Pancreas (tissue), 10 donors: ENCODE measurements at regions not wholly inside any gene's neighbourhood (a gene's known extent, or its start where the extent isn't known, plus 50 kb on each side); places are given as distances from the start of the nearest gene placed in this dataset.

ENCODE experiments used
- ATAC-seq, 4 donors: fragments of 200-7000 bp; cut with Tn5 transposase; one replicate each; pipeline versions ENCODE4 v1.8.0 to v1.9.1; 2020; ENCODE audit warnings: mild to moderate bottlenecking in 4 of 4, moderate library complexity in 4 of 4
- DNase-seq, 6 donors: peaks; one replicate each; pipeline ENCODE4 v3.0.0-alpha.2; 2020
- FAIRE-seq: peaks from 2 replicates; lab custom pipeline; 2012; peaks lifted over from hg19 to GRCh38; lab: Jason Lieb, UNC
- H3K27ac ChIP-seq, 4 donors: fragments of 200-600 bp; sonication (generic); 1 replicate in 3 of 4; 2 replicates in 1 of 4; pipeline versions ENCODE4 v1.5.0 to v1.8.0; 2020
- H3K27me3 ChIP-seq, 4 donors: fragments of 200-600 bp; one replicate each; pipeline ENCODE4 v1.8.0; 2021
- H3K36me3 ChIP-seq, 3 donors: fragments of 200-600 bp; sonication (generic) in 1 of 3; one replicate each; pipeline versions ENCODE4 v1.5.0 to v1.8.0; 2020 to 2021
- H3K4me1 ChIP-seq, 3 donors: fragments of 200-600 bp; one replicate each; pipeline ENCODE4 v1.8.0; 2021
- H3K4me3 ChIP-seq, 4 donors: fragments of 200-600 bp; sonication (generic) in 2 of 4; one replicate each; pipeline versions ENCODE4 v1.5.0 to v1.8.0; 2020 to 2021
- H3K9me3 ChIP-seq, 4 donors: fragments of 200-600 bp; one replicate each; pipeline ENCODE4 v1.8.0; 2021
- WGBS, 2 donors: extraction: QIAGEN DNeasy Blood & Tissue Kit; methylation state at CpG; one replicate each; pipeline ENCODE4 v1.1.7; 2013; 5-methylcytosine and 5-hydroxymethylcytosine counted together
- intact Hi-C, 3 donors: fragments of 100-400 bp; cut with DNase I; formaldehyde crosslinking; loops; one replicate each; pipeline versions ENCODE4 v1.11.1 to v1.14.2; 2022
- TF ChIP-seq, protein P1 (sequence below), 4 donors: fragments of 200-600 bp; sonication (generic) in 3 of 4; IDR thresholded peaks; one replicate each; pipeline versions ENCODE4 v1.5.0 to v1.8.0; 2021; ENCODE audit warnings: antibody characterized with exemption in 4 of 4
- donor health status: healthy with polysubstance abuse.
- donor health status: DM: no; HTN: no; CAD: no; lungs with moderate emphysema.
- donor health status: DM: no; HTN: no; CAD: no.
- donor health status: control.
- donor health status: control.
- donor health status: Bipolar disorder and iron deficiency.
- donor health status: DM: yes; HTN: yes; CAD: no.
- donor health status: DM: no; HTN: no; CAD: no.
- donor health status: DM: no; HTN: no; CAD: no.
- donor health status: DM: yes; HTN: yes; CAD: no.

DNA sequence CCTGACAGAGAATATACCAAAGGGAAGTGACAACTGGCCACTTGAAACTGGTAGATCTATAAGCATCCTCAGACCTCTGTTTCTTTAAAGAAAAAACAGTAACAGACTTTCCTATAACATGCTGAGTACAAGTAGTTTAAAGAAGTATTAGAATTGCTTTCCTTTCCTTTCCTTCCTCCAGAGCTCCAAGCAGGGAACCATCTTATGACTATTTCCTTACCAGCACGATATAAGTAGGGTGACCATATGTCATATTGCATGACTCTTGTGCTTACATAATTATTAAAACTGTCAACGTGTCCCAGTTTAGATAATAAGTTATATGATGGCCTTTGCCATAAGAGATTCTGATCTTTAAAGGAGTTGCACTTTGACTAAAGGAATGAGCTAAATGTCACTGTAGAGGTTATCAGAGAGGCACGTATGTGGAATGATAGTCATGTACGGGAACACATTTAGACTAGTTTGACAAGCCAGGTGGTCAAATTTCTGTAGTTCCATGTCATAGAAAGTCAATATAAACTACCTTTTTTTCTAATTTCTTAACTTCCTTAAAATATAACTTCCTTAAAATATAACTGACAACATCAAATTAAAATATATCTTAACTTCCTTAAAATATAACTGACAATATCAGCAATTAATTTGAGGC is 212.7 kb upstream of the CD180 start:
- Histone ChIP-seq H3K4me1 (no peaks in the 10 kb centered on the region), H3K36me3 (no peaks in the 10 kb centered on the region), H3K4me3 (no peak overlapping the region), H3K27me3 (no peaks in the 10 kb centered on the region), H3K27ac (no peak overlapping the region), H3K9me3 (no peaks in the 10 kb centered on the region)
- 51 to 63% methylated on average over 4 of the region's 4 CpGs for WGBS, 2 donors
- ATAC-seq: no peak
- no peak for DNase-seq
- intact Hi-C loops: no loop called here
- FAIRE-seq: peak; percentile 56
- TF ChIP-seq, protein P1, sequence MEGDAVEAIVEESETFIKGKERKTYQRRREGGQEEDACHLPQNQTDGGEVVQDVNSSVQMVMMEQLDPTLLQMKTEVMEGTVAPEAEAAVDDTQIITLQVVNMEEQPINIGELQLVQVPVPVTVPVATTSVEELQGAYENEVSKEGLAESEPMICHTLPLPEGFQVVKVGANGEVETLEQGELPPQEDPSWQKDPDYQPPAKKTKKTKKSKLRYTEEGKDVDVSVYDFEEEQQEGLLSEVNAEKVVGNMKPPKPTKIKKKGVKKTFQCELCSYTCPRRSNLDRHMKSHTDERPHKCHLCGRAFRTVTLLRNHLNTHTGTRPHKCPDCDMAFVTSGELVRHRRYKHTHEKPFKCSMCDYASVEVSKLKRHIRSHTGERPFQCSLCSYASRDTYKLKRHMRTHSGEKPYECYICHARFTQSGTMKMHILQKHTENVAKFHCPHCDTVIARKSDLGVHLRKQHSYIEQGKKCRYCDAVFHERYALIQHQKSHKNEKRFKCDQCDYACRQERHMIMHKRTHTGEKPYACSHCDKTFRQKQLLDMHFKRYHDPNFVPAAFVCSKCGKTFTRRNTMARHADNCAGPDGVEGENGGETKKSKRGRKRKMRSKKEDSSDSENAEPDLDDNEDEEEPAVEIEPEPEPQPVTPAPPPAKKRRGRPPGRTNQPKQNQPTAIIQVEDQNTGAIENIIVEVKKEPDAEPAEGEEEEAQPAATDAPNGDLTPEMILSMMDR (IDR thresholded peaks at IDR 0.05): no peak

- Histone ChIP-seq H3K27me3 (no peaks in the 10 kb centered on the region), H3K4me3 (no peak overlapping the region), H3K36me3 (no peaks in the 10 kb centered on the region), H3K4me1 (no peaks in the 10 kb centered on the region), H3K9me3 (no peaks in the 10 kb centered on the region), H3K27ac (no peak overlapping the region)
- intact Hi-C loops: no loop called here
- WGBS, 2 donors: 49 to 62% methylated on average over 2 of the region's 2 CpGs
- TF ChIP-seq, protein P1 (IDR thresholded peaks at IDR 0.05): no peak
- ATAC-seq (no peak), FAIRE-seq (no peak), DNase-seq (no peak)
Observed at GRCh38 chr5:67407979-67408378, 211.4 kb upstream of the CD180 start.

- Histone ChIP-seq H3K36me3 (no peaks in the 10 kb centered on the region), H3K27me3 (no peaks in the 10 kb centered on the region), H3K9me3 (no peaks in the 10 kb centered on the region), H3K4me1 (no peaks in the 10 kb centered on the region), H3K27ac (no peak overlapping the region), H3K4me3 (no peak overlapping the region)
- intact Hi-C loops: no loop called here
- TF ChIP-seq, protein P1 (IDR thresholded peaks at IDR 0.05): no peak
- DNase-seq: no peak
- no peak for ATAC-seq
- FAIRE-seq: no peak
- 69% methylated on average over 3 of the region's 3 CpGs for WGBS, 2 donors
Observed at GRCh38 chr5:67405755-67406154, 209.2 kb upstream of the CD180 start.

- Histone ChIP-seq H3K27ac (no peak overlapping the region), H3K9me3 (no peaks in the 10 kb centered on the region), H3K4me1 (no peaks in the 10 kb centered on the region), H3K4me3 (no peak overlapping the region), H3K36me3 (no peaks in the 10 kb centered on the region), H3K27me3 (no peaks in the 10 kb centered on the region)
- DNase-seq (no peak), ATAC-seq (no peak), FAIRE-seq (no peak)
- TF ChIP-seq, protein P1 (IDR thresholded peaks at IDR 0.05): no peak
- 68 to 71% methylated on average over 3 of the region's 3 CpGs for WGBS, 2 donors
- intact Hi-C loops: no loop called here
Observed at GRCh38 chr5:67405101-67405364, 208.4 kb upstream of the CD180 start.

DNA sequence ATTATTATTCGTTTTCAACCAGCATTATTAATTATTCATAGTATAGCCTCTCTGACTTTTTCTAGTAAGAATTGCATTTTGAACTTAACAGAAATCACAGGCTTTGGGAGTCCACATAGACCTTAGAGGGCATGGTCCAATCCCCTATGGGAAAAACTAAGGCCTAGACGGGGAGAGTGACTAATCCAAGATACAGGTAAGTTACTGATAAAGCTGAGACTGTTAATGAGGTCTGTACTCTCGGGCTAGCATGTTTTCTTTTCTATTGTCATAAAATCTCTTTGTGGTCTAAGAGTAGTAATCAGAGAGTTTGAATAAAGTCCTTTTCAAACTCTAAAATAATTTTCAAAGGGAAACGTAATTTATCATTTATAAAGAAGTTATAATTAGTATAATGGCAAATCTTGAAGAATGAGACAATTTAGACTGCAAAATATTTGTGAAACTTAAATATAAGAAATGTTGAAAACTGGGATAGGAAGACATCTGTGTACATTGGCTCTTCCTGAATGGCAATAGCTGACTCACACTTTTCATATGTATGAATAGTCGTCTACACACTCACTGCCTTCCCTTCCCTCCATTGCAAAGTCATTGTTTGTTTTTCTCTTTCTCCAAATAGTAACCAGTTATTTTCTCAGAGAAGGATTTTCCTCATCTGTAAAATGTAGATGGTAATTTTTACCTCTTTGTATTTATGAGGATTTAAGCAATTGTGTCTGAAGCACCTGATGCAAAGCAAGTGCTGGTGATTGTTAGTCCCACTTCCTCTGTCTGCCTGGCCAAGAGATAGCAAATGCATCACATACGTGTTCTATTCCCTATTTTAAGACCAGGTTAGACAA is 207.9 kb upstream of the CD180 start:
- no peak overlapping the region for H3K27ac ChIP-seq
- intact Hi-C loops: no loop called here
- TF ChIP-seq, protein P1 (IDR thresholded peaks at IDR 0.05): no peak
- H3K4me3 ChIP-seq: no peak overlapping the region
- H3K36me3 ChIP-seq: no peaks in the 10 kb centered on the region
- ATAC-seq (no peak), DNase-seq (no peak), FAIRE-seq (no peak)
- no peaks in the 10 kb centered on the region for H3K9me3 ChIP-seq
- H3K27me3 ChIP-seq: no peaks in the 10 kb centered on the region
- H3K4me1 ChIP-seq: no peaks in the 10 kb centered on the region
- WGBS, 2 donors: 64 to 78% methylated on average over 6 of the region's 6 CpGs
